Gastroesophageal sphincter (tissue), 4 donors: ENCODE measurements at regions not wholly inside any gene's neighbourhood (a gene's known extent, or its start where the extent isn't known, plus 50 kb on each side); places are given as distances from the start of the nearest gene placed in this dataset.
A peak's percentile ranks its signal among the peaks of the same experiment; 100 is the strongest.
"Not testable (repeated sequence)": the region's sequence is repeated elsewhere in the genome, so short reads cannot be mapped to it uniquely, and the experiment has no call there.

Experiments
- ATAC-seq: fragments of 150-250 bp; one replicate; pipeline ENCODE4 v1.9.1; 2016; ENCODE audit warnings: mild to moderate bottlenecking, moderate library complexity
- H3K27ac ChIP-seq, 4 donors: fragments of 200-600 bp; sonication (generic) in 3 of 4; 1 replicate in 3 of 4; 2 replicates in 1 of 4; pipeline ENCODE4 v1.5.1; 2016 to 2019
- H3K27me3 ChIP-seq: fragments of 200-600 bp; sonication (generic); one replicate; pipeline ENCODE4 v1.5.1; 2019
- H3K36me3 ChIP-seq, 2 donors: fragments of 200-600 bp; sonication (generic); one replicate each; pipeline ENCODE4 v1.5.1; 2019; ENCODE audit warnings: control low read depth in 1 of 2
- H3K4me1 ChIP-seq, 3 donors: fragments of 200-600 bp; sonication (generic); 1 replicate in 2 of 3; 2 replicates in 1 of 3; pipeline ENCODE4 v1.5.1; 2016 to 2019; ENCODE audit warnings: control low read depth in 2 of 3
- H3K4me3 ChIP-seq, 2 donors: fragments of 200-600 bp; sonication (generic); one replicate each; pipeline ENCODE4 v1.5.1; 2019; ENCODE audit warnings: mild to moderate bottlenecking in 1 of 2, moderate library complexity in 1 of 2
- H3K9me3 ChIP-seq, 3 donors: fragments of 200-600 bp; sonication (generic); one replicate each; pipeline ENCODE4 v1.5.1; 2017 to 2019; ENCODE audit warnings: control low read depth in 2 of 3
- CTCF ChIP-seq, 4 experiments: fragments of 200-600 bp in 2 of 4; fragments of 450-650 bp in 2 of 4; sonication (generic) in 1 of 4; IDR thresholded peaks; one replicate each; pipeline ENCODE4 v1.5.1; 2017 to 2019; ENCODE audit warnings: antibody characterized with exemption in 4 of 4, mild to moderate bottlenecking in 2 of 4, moderate library complexity in 2 of 4
- EP300 ChIP-seq: sonication (generic); formaldehyde crosslinking; IDR thresholded peaks from one replicate; pipeline ENCODE4 v1.6.1; 2017; ENCODE audit warnings: antibody characterized with exemption, mild to moderate bottlenecking
- POLR2A ChIP-seq, 2 donors: fragments of 450-650 bp; IDR thresholded peaks; one replicate each; pipeline ENCODE4 v1.6.1; 2017; ENCODE audit warnings: antibody characterized with exemption in 2 of 2, mild to moderate bottlenecking in 2 of 2, moderate library complexity in 1 of 2
- POLR2AphosphoS5 ChIP-seq: sonication (generic); formaldehyde crosslinking; IDR thresholded peaks from one replicate; pipeline ENCODE4 v1.6.1; 2017; ENCODE audit warnings: antibody characterized with exemption
- WGBS, 2 donors: methylation state at CpG; one replicate each; pipeline ENCODE4 v1.1.5; 2018; ENCODE audit warnings: low coverage in 1 of 2; 5-methylcytosine and 5-hydroxymethylcytosine counted together

- TF ChIP-seq POLR2A (IDR thresholded peaks at IDR 0.05) (no peak), CTCF (IDR thresholded peaks at IDR 0.05) (peak in 2 of 4 experiments; percentile 22 to 38)
- ATAC-seq = no peak
- WGBS, 2 donors = 35 to 44% methylated on average over 3 to 7 of the region's 10 CpGs
- H3K9me3 ChIP-seq = peaks cover 0 to 10% (median 0%) of the 10 kb centered on the region in 3 donors
- peaks cover 0 to 14% (median 0%) of the 10 kb centered on the region in 3 donors for H3K4me1 ChIP-seq
- no peaks in the 10 kb centered on the region for H3K36me3 ChIP-seq
- no peak overlapping the region for H3K27ac ChIP-seq
- H3K27me3 ChIP-seq = no peaks in the 10 kb centered on the region
- H3K4me3 ChIP-seq = no peak overlapping the region
Measured at GRCh38 chr20:48448666-48449600, 378.9 kb downstream of the PREX1 start.

GRCh38 chr20:48447456-48447855 lies 380.3 kb downstream of the PREX1 start:
- no peak overlapping the region for H3K27ac ChIP-seq
- H3K36me3 ChIP-seq = no peaks in the 10 kb centered on the region
- H3K9me3 ChIP-seq = peaks cover 0 to 21% (median 0%) of the 10 kb centered on the region in 3 donors
- TF ChIP-seq POLR2AphosphoS5 = no peak
- no peak for TF ChIP-seq EP300
- no peak for TF ChIP-seq CTCF (IDR thresholded peaks at IDR 0.05)
- TF ChIP-seq POLR2A (IDR thresholded peaks at IDR 0.05) = no peak
- H3K4me3 ChIP-seq = no peak overlapping the region
- peaks cover 0 to 14% (median 0%) of the 10 kb centered on the region in 3 donors for H3K4me1 ChIP-seq
- WGBS, 2 donors = 74% methylated on average over 3 of the region's 4 CpGs; no CpG with 5 or more reads in 1 of the 2 donors
- ATAC-seq = no peak
- no peaks in the 10 kb centered on the region for H3K27me3 ChIP-seq

- TF ChIP-seq POLR2A (IDR thresholded peaks at IDR 0.05) (no peak), CTCF (IDR thresholded peaks at IDR 0.05) (no peak), POLR2AphosphoS5 (no peak)
- no peak for ATAC-seq
- 92 to 93% methylated on average over 4 to 6 of the region's 6 CpGs for WGBS, 2 donors
Measured at GRCh38 chr20:48445827-48446226, 382.0 kb downstream of the PREX1 start.

GRCh38 chr20:48444249-48444648 lies 383.6 kb downstream of the PREX1 start:
- Histone ChIP-seq H3K9me3 (peaks cover 0 to 21% (median 0%) of the 10 kb centered on the region in 3 donors), H3K27me3 (no peaks in the 10 kb centered on the region), H3K4me1 (peaks cover 0 to 11% (median 0%) of the 10 kb centered on the region in 3 donors), H3K4me3 (no peak overlapping the region), H3K27ac (no peak overlapping the region), H3K36me3 (no peaks in the 10 kb centered on the region)
- no peak for ATAC-seq
- no peak for TF ChIP-seq POLR2AphosphoS5
- no peak for TF ChIP-seq EP300
- no peak for TF ChIP-seq CTCF (IDR thresholded peaks at IDR 0.05)
- no peak for TF ChIP-seq POLR2A (IDR thresholded peaks at IDR 0.05)

More at GRCh38 chr20:48445827-48446226, 382.0 kb downstream of the PREX1 start:
- Histone ChIP-seq H3K4me3 (no peak overlapping the region), H3K27me3 (no peaks in the 10 kb centered on the region), H3K9me3 (peaks cover 0 to 21% (median 0%) of the 10 kb centered on the region in 3 donors), H3K36me3 (no peaks in the 10 kb centered on the region), H3K4me1 (peaks cover 0 to 14% (median 0%) of the 10 kb centered on the region in 3 donors), H3K27ac (no peak overlapping the region)

- TF ChIP-seq POLR2AphosphoS5 (no peak), CTCF (IDR thresholded peaks at IDR 0.05) (no peak), EP300 (no peak), POLR2A (IDR thresholded peaks at IDR 0.05) (no peak)
- Histone ChIP-seq H3K27me3 (no peaks in the 10 kb centered on the region), H3K9me3 (peaks cover 0 to 21% (median 0%) of the 10 kb centered on the region in 3 donors), H3K4me1 (no peaks in the 10 kb centered on the region), H3K36me3 (no peaks in the 10 kb centered on the region), H3K27ac (no peak overlapping the region), H3K4me3 (no peak overlapping the region)
- WGBS, 2 donors = 74 to 90% methylated on average over 4 to 6 of the region's 8 CpGs
- no peak for ATAC-seq
Measured at GRCh38 chr20:48440916-48441315, 386.9 kb downstream of the PREX1 start.

DNA sequence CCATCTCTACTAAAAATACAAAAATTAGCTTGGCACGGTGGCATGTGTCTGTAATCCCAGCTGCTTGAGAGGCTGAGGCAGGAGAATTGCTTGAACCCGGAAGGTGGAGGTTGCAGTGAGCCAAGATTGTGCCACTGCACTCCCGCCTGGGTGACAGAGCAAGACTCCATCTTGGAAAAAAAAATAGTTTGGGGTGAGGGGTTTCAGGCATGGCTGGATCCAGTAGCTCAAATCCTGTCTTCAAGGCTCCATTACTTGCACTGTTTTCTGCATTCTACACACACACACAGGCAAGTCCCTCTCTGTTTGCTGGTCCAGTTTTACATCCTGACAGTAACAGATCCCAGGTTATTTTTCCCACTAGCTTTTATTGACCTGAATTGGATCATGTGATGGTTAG lies 387.5 kb downstream of the PREX1 start:
- H3K27me3 ChIP-seq, ATAC-seq, H3K27ac ChIP-seq, H3K4me1 ChIP-seq, H3K36me3 ChIP-seq, H3K4me3 ChIP-seq: not testable (repeated sequence)
- WGBS, 2 donors = 94 to 100% methylated on average over 2 to 3 of the region's 3 CpGs
- peaks cover 0 to 21% (median 0%) of the 10 kb centered on the region in 3 donors for H3K9me3 ChIP-seq
